ENCODE measurements at regions not wholly inside any gene's neighbourhood (a gene's known extent, or its start where the extent isn't known, plus 50 kb on each side); places are given as distances from the start of the nearest gene placed in this dataset.
"Not testable (repeated sequence)": the region's sequence is repeated elsewhere in the genome, so short reads cannot be mapped to it uniquely, and the experiment has no call there.

GRCh38 chr12:115810122-115810901, 467.2 kb downstream of the MED13L start:
- DNase-seq (ENCODE audit: low spot score) = no peak

GRCh38 chr12:115806000-115806399, 471.5 kb downstream of the MED13L start:
- DNase-seq (ENCODE audit: low spot score) = no peak

GRCh38 chr12:115802767-115803166, 474.7 kb downstream of the MED13L start:
- DNase-seq (ENCODE audit: low spot score) = no peak

GRCh38 chr12:115801871-115802270, 475.6 kb downstream of the MED13L start:
- no peak for DNase-seq (ENCODE audit: low spot score)

GRCh38 chr12:115799610-115800009, 477.9 kb downstream of the MED13L start:
- DNase-seq (ENCODE audit: low spot score) = no peak

GRCh38 chr12:115798309-115798917, 479.1 kb downstream of the MED13L start:
- DNase-seq (ENCODE audit: low spot score) = no peak

GRCh38 chr12:115794659-115795081, 482.8 kb downstream of the MED13L start:
- no peak for DNase-seq (ENCODE audit: low spot score)

GRCh38 chr12:115791331-115791730, 486.2 kb downstream of the MED13L start:
- DNase-seq (ENCODE audit: low spot score) = no peak

- DNase-seq (ENCODE audit: low spot score) = no peak
Measured at GRCh38 chr12:115790526-115790925, 487.0 kb downstream of the MED13L start.

GRCh38 chr12:115786490-115786889, 491.0 kb downstream of the MED13L start:
- DNase-seq (ENCODE audit: low spot score) = not testable (repeated sequence)

- no peak for DNase-seq (ENCODE audit: low spot score)
Measured at GRCh38 chr12:115785548-115785947, 491.9 kb downstream of the MED13L start.

- DNase-seq (ENCODE audit: low spot score) = no peak
Measured at GRCh38 chr12:115776399-115776798, 501.1 kb downstream of the MED13L start.

GRCh38 chr12:115774148-115774895, 503.2 kb downstream of the MED13L start:
- DNase-seq (ENCODE audit: low spot score) = no peak

GRCh38 chr12:115771601-115772000, 505.9 kb downstream of the MED13L start:
- DNase-seq (ENCODE audit: low spot score) = no peak

GRCh38 chr12:115771065-115771464, 506.4 kb downstream of the MED13L start:
- no peak for DNase-seq (ENCODE audit: low spot score)

GRCh38 chr12:115770643-115771042, 506.9 kb downstream of the MED13L start:
- no peak for DNase-seq (ENCODE audit: low spot score)

GRCh38 chr12:115767916-115768315, 509.6 kb downstream of the MED13L start:
- DNase-seq (ENCODE audit: low spot score) = no peak

GRCh38 chr12:115763982-115764621, 513.4 kb downstream of the MED13L start:
- DNase-seq (ENCODE audit: low spot score) = no peak

GRCh38 chr12:115763376-115763775, 514.1 kb downstream of the MED13L start:
- no peak for DNase-seq (ENCODE audit: low spot score)

- DNase-seq (ENCODE audit: low spot score) = no peak
Measured at GRCh38 chr12:115762936-115763335, 514.6 kb downstream of the MED13L start.

GRCh38 chr12:115761784-115762183, 515.7 kb downstream of the MED13L start:
- no peak for DNase-seq (ENCODE audit: low spot score)

- DNase-seq (ENCODE audit: low spot score) = no peak
Measured at GRCh38 chr12:115760231-115760630, 517.3 kb downstream of the MED13L start.
